ENCODE measurements at regions not wholly inside any gene's neighbourhood (a gene's known extent, or its start where the extent isn't known, plus 50 kb on each side); places are given as distances from the start of the nearest gene placed in this dataset.
"Not testable (repeated sequence)": the region's sequence is repeated elsewhere in the genome, so short reads cannot be mapped to it uniquely, and the experiment has no call there.

- no peak for DNase-seq
These were observed 458.1 kb downstream of the PCNX1 start for GRCh38 chr14:71365361-71365760.

- DNase-seq, result no peak
These were observed 459.6 kb downstream of the PCNX1 start for GRCh38 chr14:71366861-71367260.

- DNase-seq, result no peak
These were observed 464.6 kb downstream of the PCNX1 start for GRCh38 chr14:71371711-71372396.

- DNase-seq, result no peak
These were observed 465.2 kb downstream of the PCNX1 start for GRCh38 chr14:71372411-71372838.

GRCh38 chr14:71373773-71374172, 466.5 kb downstream of the PCNX1 start:
- no peak for DNase-seq

GRCh38 chr14:71374989-71375388, 467.7 kb downstream of the PCNX1 start:
- DNase-seq, result no peak

GRCh38 chr14:71377099-71377498, 469.8 kb downstream of the PCNX1 start:
- DNase-seq, result no peak

GRCh38 chr14:71380271-71380670, 473.0 kb downstream of the PCNX1 start:
- no peak for DNase-seq

- DNase-seq, result no peak
These were observed 474.6 kb downstream of the PCNX1 start for GRCh38 chr14:71381814-71382213.

GRCh38 chr14:71382315-71382714, 475.1 kb downstream of the PCNX1 start:
- DNase-seq, result no peak

GRCh38 chr14:71383510-71383909, 476.3 kb downstream of the PCNX1 start:
- no peak for DNase-seq

GRCh38 chr14:71384007-71384845, 477.0 kb downstream of the PCNX1 start:
- DNase-seq, result no peak

- DNase-seq, result no peak
These were observed 480.5 kb downstream of the PCNX1 start for GRCh38 chr14:71387753-71388152.

- DNase-seq, result no peak
These were observed 481.1 kb downstream of the PCNX1 start for GRCh38 chr14:71388336-71388735.

- DNase-seq, result no peak
These were observed 481.6 kb downstream of the PCNX1 start for GRCh38 chr14:71388862-71389261.

- DNase-seq, result no peak
These were observed 487.1 kb downstream of the PCNX1 start for GRCh38 chr14:71394386-71394785.

- no peak for DNase-seq
These were observed 487.9 kb downstream of the PCNX1 start for GRCh38 chr14:71395151-71395604.

- DNase-seq, result no peak
These were observed 488.4 kb downstream of the PCNX1 start for GRCh38 chr14:71395636-71396035.

- no peak for DNase-seq
These were observed 488.9 kb downstream of the PCNX1 start for GRCh38 chr14:71396050-71396677.

- no peak for DNase-seq
These were observed 490.1 kb downstream of the PCNX1 start for GRCh38 chr14:71397371-71397770.

GRCh38 chr14:71398450-71398849, 491.2 kb downstream of the PCNX1 start:
- DNase-seq, result no peak

GRCh38 chr14:71399057-71399487, 491.8 kb downstream of the PCNX1 start:
- DNase-seq, result peak; percentile 26

GRCh38 chr14:71400871-71401321, 493.6 kb downstream of the PCNX1 start:
- DNase-seq, result no peak

- DNase-seq, result not testable (repeated sequence)
These were observed 495.2 kb downstream of the PCNX1 start for GRCh38 chr14:71402415-71402814.

All from hematopoietic multipotent progenitor cell treated with erythropoietin and hydrocortisone succinate and interleukin-3 and kit ligand, for 8 days (in vitro differentiated cells).